Occipital lobe (tissue), 1 donor: ENCODE measurements at regions not wholly inside any gene's neighbourhood (a gene's known extent, or its start where the extent isn't known, plus 50 kb on each side); places are given as distances from the start of the nearest gene placed in this dataset.

Source experiments
- DNase-seq: peaks from one replicate; lab custom pipeline; 2025; lab: John Stamatoyannopoulos, UW

DNA sequence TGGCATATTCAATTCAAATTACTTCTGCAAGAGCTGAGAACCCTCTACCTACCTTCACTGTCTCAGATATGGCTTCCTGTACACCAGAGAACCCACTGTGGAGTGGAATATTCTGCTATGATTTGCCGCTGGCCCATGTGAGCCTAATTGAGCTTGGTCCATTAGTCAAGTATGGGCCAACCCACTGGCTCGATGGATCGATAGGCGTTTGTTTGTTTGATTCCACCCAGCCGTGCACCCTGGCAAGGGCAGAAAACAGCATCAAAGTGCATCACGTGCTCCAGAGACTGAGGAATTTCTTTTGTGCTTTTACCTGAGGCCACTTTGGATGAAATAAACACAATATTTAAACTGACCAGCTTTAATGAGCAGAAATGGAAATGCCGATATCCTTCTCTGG lies 426.3 kb downstream of the AACS start:
- no peak for DNase-seq

- no peak for DNase-seq
Observed at GRCh38 chr12:125492354-125493270, 427.4 kb downstream of the AACS start.

DNA sequence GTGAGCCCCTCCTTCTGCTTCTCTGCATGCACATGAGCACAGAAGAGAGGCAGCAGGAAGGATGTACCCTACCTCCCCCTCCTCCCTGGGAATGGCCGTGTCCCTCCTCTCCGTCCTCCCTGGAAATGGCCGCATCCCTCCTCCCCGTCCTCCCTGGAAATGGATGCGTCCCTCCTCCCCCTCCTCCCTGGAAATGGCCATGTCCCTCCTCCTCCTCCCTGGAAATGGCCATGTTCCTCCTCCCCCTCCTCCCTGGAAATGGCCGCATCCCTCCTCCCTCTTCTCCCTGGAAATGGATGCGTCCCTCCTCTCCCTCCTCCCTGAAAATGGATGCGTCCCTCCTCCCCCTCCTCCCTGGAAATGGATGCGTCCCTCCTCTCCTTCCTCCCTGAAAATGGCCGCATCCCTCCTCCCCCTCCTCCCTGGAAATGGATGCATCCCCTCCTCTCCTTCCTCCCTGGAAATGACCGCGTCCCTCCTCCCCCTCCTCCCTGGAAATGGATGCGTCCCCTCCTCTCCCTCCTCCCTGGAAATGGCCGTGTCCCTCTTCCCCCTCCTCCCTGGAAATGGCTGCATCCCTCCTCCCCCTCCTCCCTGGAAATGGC lies 428.6 kb downstream of the AACS start:
- DNase-seq = no peak

DNA sequence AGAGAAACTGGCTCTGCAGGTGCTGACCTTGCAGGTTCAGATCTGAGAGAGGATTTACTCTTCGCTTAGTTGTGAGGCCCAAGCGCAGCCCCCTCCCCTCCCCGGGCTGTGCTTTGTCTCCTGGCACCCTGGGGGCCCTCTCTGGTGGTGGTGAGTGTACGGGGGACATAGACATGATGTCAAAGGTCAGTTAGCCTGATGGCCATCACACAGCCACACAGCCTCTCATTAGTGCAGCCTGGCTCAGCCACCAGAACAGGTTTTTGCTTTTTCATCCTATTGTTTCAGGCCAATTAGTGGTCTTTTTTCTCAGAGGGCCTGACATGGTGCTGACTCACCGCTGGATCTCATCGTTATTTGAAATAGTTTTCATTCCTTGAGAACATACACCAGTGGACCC lies 437.9 kb downstream of the AACS start:
- no peak for DNase-seq

GRCh38 chr12:125509195-125509594 lies 444.0 kb downstream of the AACS start:
- no peak for DNase-seq

GRCh38 chr12:125512541-125513298 lies 447.5 kb downstream of the AACS start:
- DNase-seq = no peak

GRCh38 chr12:125515887-125516286 lies 450.7 kb downstream of the AACS start:
- DNase-seq = no peak

DNA sequence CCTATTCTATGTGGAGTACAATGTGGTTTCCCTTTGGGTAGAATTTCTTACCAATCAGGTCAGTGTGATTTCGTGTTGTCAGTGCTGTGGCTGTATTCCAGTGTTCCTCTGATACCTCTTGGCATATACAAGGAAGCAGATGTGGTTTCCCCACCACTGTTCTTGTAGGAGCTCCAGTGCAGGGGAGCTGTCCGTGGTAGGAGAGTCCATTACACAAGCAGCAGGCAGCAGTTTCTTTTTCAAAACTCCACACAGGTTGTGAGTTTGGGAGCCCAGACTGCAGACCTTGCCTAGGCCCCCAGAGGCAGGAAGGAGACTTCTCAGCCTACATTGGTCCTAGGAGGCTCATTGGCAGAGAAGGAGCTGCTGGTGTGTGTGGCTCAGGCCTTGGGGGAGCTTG lies 452.8 kb downstream of the AACS start:
- DNase-seq = no peak

GRCh38 chr12:125519026-125519651 lies 453.9 kb downstream of the AACS start:
- DNase-seq = no peak

DNA sequence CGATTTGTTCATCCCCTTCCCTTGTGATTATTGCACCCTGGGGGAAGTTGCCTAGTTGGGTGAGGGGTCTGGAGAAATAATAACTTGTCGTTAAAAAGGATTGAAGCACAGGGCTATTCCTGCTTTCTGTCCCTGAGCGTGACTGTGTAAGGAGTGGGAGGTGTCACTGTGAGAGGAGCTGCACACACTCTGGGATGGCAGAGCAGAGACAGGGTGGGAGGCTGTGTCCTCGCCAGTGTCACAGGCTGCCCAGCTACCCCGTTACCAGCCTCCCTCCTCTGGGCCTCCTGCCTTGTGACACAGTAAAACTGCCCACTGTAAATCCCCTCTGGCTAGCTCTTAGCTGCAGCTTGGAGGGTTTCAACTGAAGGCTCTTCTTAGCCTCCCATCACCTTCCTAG lies 460.6 kb downstream of the AACS start:
- DNase-seq = no peak

DNA sequence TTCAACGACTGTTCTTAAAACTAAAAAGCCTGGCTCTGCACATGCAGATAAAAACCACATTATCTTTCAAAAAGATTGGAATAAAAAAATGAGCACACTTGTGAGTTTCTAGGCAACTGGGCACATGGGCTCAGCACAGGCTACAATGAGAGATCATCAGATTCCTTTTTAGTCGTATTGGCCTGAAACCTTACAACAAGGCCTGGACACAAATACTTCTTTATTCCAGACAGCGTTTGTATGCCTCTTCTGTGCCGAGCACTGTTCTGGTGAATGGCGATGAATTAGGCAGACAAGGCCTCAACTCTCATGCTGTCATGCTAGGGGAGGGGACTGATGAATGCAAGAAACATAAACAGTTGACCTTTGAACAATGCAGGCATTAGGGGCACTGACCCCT lies 463.0 kb downstream of the AACS start:
- peak; percentile 63 for DNase-seq

DNA sequence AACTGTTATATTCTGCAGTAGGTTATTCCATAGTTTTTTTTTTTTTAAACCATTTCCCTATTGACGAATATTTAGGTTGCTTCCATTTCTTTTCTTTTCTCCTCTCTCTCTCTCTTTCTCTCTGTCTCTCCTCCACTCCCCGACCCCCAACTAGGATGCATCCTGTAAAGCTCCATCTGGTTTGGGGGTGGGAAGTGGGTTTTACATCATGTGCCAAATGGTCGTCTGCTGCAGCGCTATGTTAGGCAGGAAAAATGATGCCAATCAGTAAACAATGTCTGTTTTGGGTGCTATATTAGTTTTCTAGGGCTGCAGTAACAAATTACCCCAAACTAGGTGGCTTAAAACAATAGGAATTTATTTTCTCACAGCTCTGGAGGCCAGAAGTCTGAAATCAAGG lies 465.0 kb downstream of the AACS start:
- no peak for DNase-seq

DNA sequence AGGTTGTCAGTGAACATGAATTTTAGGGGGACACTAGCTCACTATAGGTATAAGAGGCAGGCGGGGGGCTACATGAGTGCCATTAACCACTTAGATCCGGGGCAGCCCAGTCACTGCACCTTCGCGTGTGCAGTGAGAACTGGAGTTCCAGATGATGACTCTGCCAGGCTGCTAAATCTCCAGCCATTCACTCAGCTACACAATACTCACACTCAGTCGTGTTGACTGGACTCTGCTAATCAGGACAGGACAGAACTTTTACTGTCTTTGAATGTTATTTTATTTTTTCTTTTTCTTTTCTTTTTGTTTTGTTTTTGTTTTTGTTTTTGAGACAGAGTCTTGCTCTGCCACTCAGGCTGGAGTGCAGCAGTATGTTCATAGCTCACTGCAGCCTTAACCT lies 465.6 kb downstream of the AACS start:
- DNase-seq = no peak

GRCh38 chr12:125531574-125531973 lies 466.3 kb downstream of the AACS start:
- no peak for DNase-seq

GRCh38 chr12:125533434-125534029 lies 468.3 kb downstream of the AACS start:
- peak; percentile 14 for DNase-seq

DNA sequence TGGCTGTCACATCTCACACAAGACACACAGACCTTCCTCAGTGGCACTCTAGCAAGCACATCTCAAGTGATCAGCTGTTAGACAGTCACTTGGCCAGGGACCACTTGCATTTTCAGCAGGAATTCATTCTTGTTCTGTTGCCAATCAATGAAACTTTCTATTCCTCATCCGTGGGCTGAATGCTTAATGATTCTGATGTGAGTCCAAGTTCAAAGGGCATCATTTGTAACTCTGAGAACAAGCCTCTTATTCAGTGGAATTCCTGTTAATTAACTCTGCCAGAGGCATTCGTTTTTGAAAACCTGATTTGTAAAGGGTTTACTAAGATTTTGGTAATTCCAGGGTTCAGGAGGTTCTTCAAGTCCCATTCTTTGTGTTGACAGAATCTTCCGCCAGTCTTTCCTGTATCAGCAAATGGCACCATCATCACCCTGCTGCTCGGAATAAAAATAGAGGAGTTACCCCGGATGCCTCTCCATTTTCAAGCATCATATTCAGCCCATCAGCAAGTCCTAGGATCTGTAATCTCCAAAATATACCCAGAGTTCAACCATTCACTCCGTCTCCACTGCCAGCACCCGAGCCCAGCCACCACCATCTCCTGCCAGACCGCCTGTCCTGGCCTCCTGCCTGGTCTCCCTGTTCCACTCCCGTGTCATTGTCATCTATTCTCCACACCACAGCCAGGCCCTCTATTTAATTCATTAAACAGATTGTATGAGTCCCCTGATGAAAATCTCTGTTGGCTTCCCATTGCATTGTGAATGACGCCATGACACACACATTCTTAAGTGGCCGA lies 473.4 kb downstream of the AACS start:
- DNase-seq = peak; percentile 23

GRCh38 chr12:125540580-125541204 lies 475.5 kb downstream of the AACS start:
- DNase-seq = no peak

GRCh38 chr12:125544960-125545359 lies 479.7 kb downstream of the AACS start:
- no peak for DNase-seq

DNA sequence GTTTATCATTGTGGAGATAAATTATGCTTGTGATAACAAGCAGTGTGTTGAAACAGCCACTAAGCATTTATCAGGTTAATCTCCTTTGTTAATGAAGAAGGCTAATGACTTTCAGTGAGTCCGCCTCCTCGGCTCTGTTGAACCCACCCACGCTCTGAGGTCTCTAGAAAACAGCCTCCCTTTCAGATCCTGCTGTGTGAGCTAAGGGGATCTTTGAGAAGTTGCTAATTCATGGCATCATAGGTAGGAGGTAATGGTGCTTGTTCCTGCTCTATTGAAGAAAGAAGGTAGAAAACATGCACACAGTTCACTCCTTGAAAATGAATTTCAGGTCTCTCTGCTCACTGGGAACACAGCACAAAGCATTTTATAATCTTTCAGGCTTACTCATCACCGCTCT lies 483.9 kb downstream of the AACS start:
- no peak for DNase-seq

DNA sequence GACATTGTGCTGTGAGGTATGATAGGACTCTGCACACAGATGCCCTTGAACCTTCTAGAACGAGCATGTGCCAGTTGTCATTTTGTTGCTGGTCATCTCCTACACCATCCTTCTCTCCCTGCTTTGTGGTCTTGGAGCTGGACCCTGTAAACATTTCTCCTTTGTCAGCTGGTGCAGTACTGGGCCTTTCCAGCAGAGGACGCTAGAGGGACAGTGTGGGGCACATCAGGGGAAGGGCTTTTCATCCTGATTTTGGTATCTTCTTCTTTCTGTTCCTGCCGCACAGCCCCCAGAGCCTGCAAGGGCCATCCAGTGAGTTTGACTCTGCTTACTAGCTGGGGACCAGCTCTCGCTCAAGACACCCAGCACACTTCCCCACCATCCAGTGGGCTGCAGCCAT lies 484.6 kb downstream of the AACS start:
- DNase-seq = no peak
